Keratinocyte (primary cell): ENCODE measurements at regions not wholly inside any gene's neighbourhood (a gene's known extent, or its start where the extent isn't known, plus 50 kb on each side); places are given as distances from the start of the nearest gene placed in this dataset.

ENCODE experiments used
- DNase-seq: peaks from one replicate; pipeline ENCODE4 v3.0.0-alpha.2; 2011; ENCODE audit warnings: low read depth, missing footprints, low spot score
- FAIRE-seq: peaks from 2 replicates; lab custom pipeline; 2011; peaks lifted over from hg19 to GRCh38; lab: Jason Lieb, UNC
- H2AFZ ChIP-seq: 2 replicates; pipeline ENCODE4 v1.6.0; 2012; ENCODE audit warnings: low read length, control low read depth, inconsistent platforms; ENCODE audit not compliant: control insufficient read depth
- H3K27ac ChIP-seq: 2 replicates; pipeline ENCODE4 v1.5.1; 2011; ENCODE audit warnings: low read length; ENCODE audit not compliant: control insufficient read depth, insufficient read depth
- H3K27me3 ChIP-seq: 3 replicates; pipeline ENCODE4 v1.6.0; 2011; ENCODE audit warnings: low read length; ENCODE audit not compliant: control insufficient read depth, insufficient read depth; ENCODE audit errors: extremely low read depth
- H3K36me3 ChIP-seq, 2 experiments: 2 replicates in 1 of 2; 3 replicates in 1 of 2; pipeline ENCODE4 v1.5.1; 2011; ENCODE audit warnings: low read length in 2 of 2, mild to moderate bottlenecking in 1 of 2; ENCODE audit not compliant: control insufficient read depth in 2 of 2, insufficient read depth in 2 of 2; ENCODE audit errors: extremely low read depth in 1 of 2
- H3K4me1 ChIP-seq: 3 replicates; pipeline ENCODE4 v1.5.1; 2011; ENCODE audit warnings: low read length; ENCODE audit not compliant: control insufficient read depth, insufficient read depth; ENCODE audit errors: extremely low read depth
- H3K4me2 ChIP-seq: 3 replicates; pipeline ENCODE4 v1.6.0; 2011; ENCODE audit warnings: low read depth, low read length; ENCODE audit not compliant: control insufficient read depth, insufficient read depth; ENCODE audit errors: extremely low read depth
- H3K4me3 ChIP-seq, 3 experiments: fragments of 200-600 bp in 1 of 3; sonication (generic) in 1 of 3; 2 replicates in 2 of 3; 3 replicates in 1 of 3; pipeline ENCODE4 v1.5.1; 2011 to 2016; ENCODE audit warnings: low read length in 3 of 3, mild to moderate bottlenecking in 3 of 3, control low read depth in 2 of 3, inconsistent platforms in 1 of 3, low read depth in 1 of 3, mixed read lengths in 1 of 3, mixed run types in 1 of 3, moderate library complexity in 1 of 3; ENCODE audit not compliant: control insufficient read depth in 2 of 3, insufficient read depth in 2 of 3; ENCODE audit errors: extremely low read depth in 1 of 3
- H3K79me2 ChIP-seq: 2 replicates; pipeline ENCODE4 v1.6.0; 2012; ENCODE audit warnings: low read length; ENCODE audit not compliant: control insufficient read depth, insufficient read depth
- H3K9ac ChIP-seq: 3 replicates; pipeline ENCODE4 v1.6.0; 2011; ENCODE audit warnings: low read length; ENCODE audit not compliant: control insufficient read depth, insufficient read depth; ENCODE audit errors: extremely low read depth
- H3K9me1 ChIP-seq: 3 replicates; pipeline ENCODE4 v1.6.0; 2011; ENCODE audit warnings: low read length; ENCODE audit not compliant: control insufficient read depth, insufficient read depth; ENCODE audit errors: extremely low read depth
- H3K9me3 ChIP-seq: 2 replicates; pipeline ENCODE4 v1.5.1; 2012; ENCODE audit warnings: low read depth, low read length; ENCODE audit not compliant: control insufficient read depth
- H4K20me1 ChIP-seq: 3 replicates; pipeline ENCODE4 v1.6.0; 2011; ENCODE audit warnings: low read length; ENCODE audit not compliant: control insufficient read depth, insufficient read depth; ENCODE audit errors: extremely low read depth
- EZH2 ChIP-seq: IDR thresholded peaks from one replicate; pipeline ENCODE4 v1.6.1; 2012; ENCODE audit warnings: inconsistent platforms, mild to moderate bottlenecking, low read length, moderate library complexity
- dilution Hi-C: fragments of 300-500 bp; cut with MboI; formaldehyde crosslinking; loops from one replicate; pipeline ENCODE4 v1.7.0; 2020; ENCODE audit warnings: low sequenced_read_pairs; ENCODE audit not compliant: extremely low pct_ligation_motif_present
- TF ChIP-seq, protein P1 (sequence below), 3 experiments: IDR thresholded peaks in 1 of 3; conservative IDR thresholded peaks in 1 of 3; optimal IDR thresholded peaks in 1 of 3; 2 replicates in 2 of 3; 3 replicates in 1 of 3; pipeline versions ENCODE3 to v1.5.1; 2011; ENCODE audit warnings: low read length in 3 of 3, mild to moderate bottlenecking in 3 of 3, moderate library complexity in 2 of 3, control low read depth in 1 of 3, inconsistent platforms in 1 of 3; ENCODE audit not compliant: insufficient read depth in 2 of 3; ENCODE audit errors: extremely low read depth in 1 of 3

DNA sequence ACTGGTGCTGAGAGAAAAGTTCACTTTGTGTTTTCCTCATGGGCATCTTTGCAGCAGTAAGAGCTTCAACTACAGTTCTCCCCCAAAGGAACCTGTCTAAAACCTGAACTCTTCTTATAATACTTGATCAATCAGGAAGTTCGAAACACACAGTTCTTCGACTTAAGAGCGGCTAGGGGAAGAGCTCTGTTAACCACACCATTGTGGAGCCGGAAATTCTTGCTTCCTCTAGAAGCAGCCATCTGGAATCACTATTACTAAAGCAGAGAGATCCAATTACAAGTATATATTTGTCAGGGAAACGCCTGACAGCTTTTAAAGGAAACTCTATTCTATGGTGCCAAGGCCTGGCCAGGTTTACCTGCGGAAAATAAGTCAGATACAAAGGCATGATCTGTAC is 337.3 kb upstream of the CBLB start:
- dilution Hi-C loops = no loop called here
- H3K4me2 ChIP-seq = no peak overlapping the region
- TF ChIP-seq, protein P1, sequence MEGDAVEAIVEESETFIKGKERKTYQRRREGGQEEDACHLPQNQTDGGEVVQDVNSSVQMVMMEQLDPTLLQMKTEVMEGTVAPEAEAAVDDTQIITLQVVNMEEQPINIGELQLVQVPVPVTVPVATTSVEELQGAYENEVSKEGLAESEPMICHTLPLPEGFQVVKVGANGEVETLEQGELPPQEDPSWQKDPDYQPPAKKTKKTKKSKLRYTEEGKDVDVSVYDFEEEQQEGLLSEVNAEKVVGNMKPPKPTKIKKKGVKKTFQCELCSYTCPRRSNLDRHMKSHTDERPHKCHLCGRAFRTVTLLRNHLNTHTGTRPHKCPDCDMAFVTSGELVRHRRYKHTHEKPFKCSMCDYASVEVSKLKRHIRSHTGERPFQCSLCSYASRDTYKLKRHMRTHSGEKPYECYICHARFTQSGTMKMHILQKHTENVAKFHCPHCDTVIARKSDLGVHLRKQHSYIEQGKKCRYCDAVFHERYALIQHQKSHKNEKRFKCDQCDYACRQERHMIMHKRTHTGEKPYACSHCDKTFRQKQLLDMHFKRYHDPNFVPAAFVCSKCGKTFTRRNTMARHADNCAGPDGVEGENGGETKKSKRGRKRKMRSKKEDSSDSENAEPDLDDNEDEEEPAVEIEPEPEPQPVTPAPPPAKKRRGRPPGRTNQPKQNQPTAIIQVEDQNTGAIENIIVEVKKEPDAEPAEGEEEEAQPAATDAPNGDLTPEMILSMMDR (optimal IDR thresholded peaks at IDR 0.05 in 1 of 3, IDR thresholded peaks at IDR 0.05 in 1 of 3, conservative IDR thresholded peaks at IDR 0.05 in 1 of 3; ENCODE audit: extremely low read depth in 1 of 3, insufficient read depth in 2 of 3, low read length in 3 of 3) = no peak
- no peak for TF ChIP-seq EZH2
- no peaks in the 10 kb centered on the region for H3K79me2 ChIP-seq
- no peak overlapping the region for H3K4me3 ChIP-seq
- no peaks in the 10 kb centered on the region for H3K9me3 ChIP-seq
- no peak overlapping the region for H3K27ac ChIP-seq
- no peaks in the 10 kb centered on the region for H3K4me1 ChIP-seq
- no peaks in the 10 kb centered on the region for H3K27me3 ChIP-seq
- H3K36me3 ChIP-seq = no peaks in the 10 kb centered on the region
- no peaks in the 10 kb centered on the region for H4K20me1 ChIP-seq
- no peaks in the 10 kb centered on the region for H3K9me1 ChIP-seq
- FAIRE-seq = no peak
- no peak overlapping the region for H2AFZ ChIP-seq
- no peak for DNase-seq
- H3K9ac ChIP-seq = no peak overlapping the region

DNA sequence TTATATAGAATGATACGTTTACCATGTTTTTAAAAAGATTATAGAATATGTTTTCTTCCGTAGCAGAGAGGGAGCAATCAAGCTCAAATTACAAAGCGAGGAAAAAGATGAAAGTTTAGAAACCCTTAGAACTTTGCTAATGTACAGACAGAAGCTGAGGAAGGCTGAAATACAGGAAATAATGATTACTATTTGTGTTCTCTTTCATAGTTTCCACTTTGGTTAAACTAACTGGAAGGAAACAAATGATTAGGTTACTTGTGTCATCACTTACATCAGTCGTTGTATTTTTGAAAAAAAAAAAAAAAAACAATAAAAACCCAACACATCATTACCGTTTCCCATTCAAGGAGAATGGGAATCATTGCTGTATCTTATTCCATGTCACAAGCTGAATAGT is 337.8 kb upstream of the CBLB start:
- Histone ChIP-seq H3K27me3 (no peaks in the 10 kb centered on the region), H3K9me3 (no peaks in the 10 kb centered on the region), H3K9me1 (no peaks in the 10 kb centered on the region), H3K4me3 (no peak overlapping the region), H4K20me1 (no peaks in the 10 kb centered on the region), H3K27ac (no peak overlapping the region), H3K36me3 (no peaks in the 10 kb centered on the region), H3K79me2 (no peaks in the 10 kb centered on the region), H3K4me2 (no peak overlapping the region), H3K9ac (no peak overlapping the region), H3K4me1 (no peaks in the 10 kb centered on the region), H2AFZ (no peak overlapping the region)
- FAIRE-seq = no peak
- no peak for TF ChIP-seq EZH2
- TF ChIP-seq, protein P1 (optimal IDR thresholded peaks at IDR 0.05 in 1 of 3, IDR thresholded peaks at IDR 0.05 in 1 of 3, conservative IDR thresholded peaks at IDR 0.05 in 1 of 3; ENCODE audit: extremely low read depth in 1 of 3, insufficient read depth in 2 of 3, low read length in 3 of 3) = no peak
- no peak for DNase-seq
- dilution Hi-C loops = no loop called here
